Trophoblast cell (in vitro differentiated cells and primary cell): ENCODE measurements at regions not wholly inside any gene's neighbourhood (a gene's known extent, or its start where the extent isn't known, plus 50 kb on each side); places are given as distances from the start of the nearest gene placed in this dataset.

ENCODE experiments used
- DNase-seq, 2 donors: peaks; one replicate each; pipeline ENCODE4 v3.0.0-alpha.2; 2016
- H2AFZ ChIP-seq: 2 replicates; pipeline ENCODE4 v1.6.1; 2013; ENCODE audit warnings: low read length, moderate library complexity, mild to moderate bottlenecking; ENCODE audit not compliant: insufficient read depth, poor library complexity
- H2AK5ac ChIP-seq: 2 replicates; pipeline ENCODE4 v1.6.1; 2013; ENCODE audit warnings: mild to moderate bottlenecking, low read length
- H2BK120ac ChIP-seq: 2 replicates; pipeline ENCODE4 v1.6.1; 2013; ENCODE audit warnings: low read length, mild to moderate bottlenecking, moderate library complexity; ENCODE audit not compliant: insufficient read depth, poor library complexity
- H2BK12ac ChIP-seq: 2 replicates; pipeline ENCODE4 v1.6.1; 2013; ENCODE audit warnings: mild to moderate bottlenecking, low read length, moderate library complexity
- H2BK5ac ChIP-seq: 2 replicates; pipeline ENCODE4 v1.6.1; 2013; ENCODE audit warnings: low read length, low read depth, moderate library complexity, mild to moderate bottlenecking; ENCODE audit not compliant: poor library complexity
- H3K14ac ChIP-seq: 2 replicates; pipeline ENCODE4 v1.6.1; 2013; ENCODE audit warnings: mild to moderate bottlenecking, low read length
- H3K18ac ChIP-seq: 2 replicates; pipeline ENCODE4 v1.6.1; 2013; ENCODE audit warnings: mild to moderate bottlenecking, low read length
- H3K23ac ChIP-seq: 2 replicates; pipeline ENCODE4 v1.6.1; 2013; ENCODE audit warnings: low read length
- H3K27ac ChIP-seq: 2 replicates; pipeline ENCODE4 v1.5.1; 2013; ENCODE audit warnings: low read depth, mild to moderate bottlenecking, inconsistent platforms, low read length, moderate library complexity
- H3K27me3 ChIP-seq: 2 replicates; pipeline ENCODE4 v1.6.1; 2013; ENCODE audit warnings: inconsistent platforms, mild to moderate bottlenecking, low read length, moderate library complexity; ENCODE audit not compliant: insufficient read depth
- H3K36me3 ChIP-seq, 2 experiments: 1 replicate in 1 of 2; 2 replicates in 1 of 2; pipeline ENCODE4 v1.6.1; 2013; ENCODE audit warnings: low read length in 2 of 2, mild to moderate bottlenecking in 2 of 2, moderate library complexity in 1 of 2; ENCODE audit not compliant: insufficient read depth in 2 of 2, control insufficient read depth in 1 of 2
- H3K4ac ChIP-seq: 2 replicates; pipeline ENCODE4 v1.6.1; 2013; ENCODE audit warnings: low read depth, mild to moderate bottlenecking, low read length, moderate library complexity
- H3K4me1 ChIP-seq, 2 experiments: 1 replicate in 1 of 2; 2 replicates in 1 of 2; pipeline ENCODE4 v1.6.1; 2013; ENCODE audit warnings: low read length in 2 of 2, mild to moderate bottlenecking in 2 of 2, moderate library complexity in 1 of 2; ENCODE audit not compliant: insufficient read depth in 2 of 2, control insufficient read depth in 1 of 2
- H3K4me2 ChIP-seq: 2 replicates; pipeline ENCODE4 v1.6.1; 2013; ENCODE audit warnings: inconsistent platforms, mild to moderate bottlenecking, low read length, moderate library complexity
- H3K4me3 ChIP-seq: 2 replicates; pipeline ENCODE4 v1.5.1; 2013; ENCODE audit warnings: mild to moderate bottlenecking, low read depth, low read length, inconsistent platforms
- H3K79me1 ChIP-seq: one replicate; pipeline ENCODE4 v1.6.1; 2013; ENCODE audit warnings: low read length
- H3K79me2 ChIP-seq: 2 replicates; pipeline ENCODE4 v1.6.1; 2013; ENCODE audit warnings: low read length, mild to moderate bottlenecking; ENCODE audit not compliant: control insufficient read depth, insufficient read depth, poor library complexity
- H3K9ac ChIP-seq: 2 replicates; pipeline ENCODE4 v1.6.1; 2013; ENCODE audit warnings: mild to moderate bottlenecking, low read length
- H3K9me3 ChIP-seq: 2 replicates; pipeline ENCODE4 v1.6.1; 2013; ENCODE audit warnings: low read depth, mild to moderate bottlenecking, control low read depth, inconsistent platforms, low read length; ENCODE audit not compliant: insufficient read depth
- H4K12ac ChIP-seq: 2 replicates; pipeline ENCODE4 v1.6.1; 2013; ENCODE audit warnings: low read depth, mild to moderate bottlenecking, low read length, moderate library complexity
- H4K8ac ChIP-seq: 2 replicates; pipeline ENCODE4 v1.6.1; 2013; ENCODE audit warnings: low read depth, mild to moderate bottlenecking, low read length, moderate library complexity
- H4K91ac ChIP-seq: one replicate; pipeline ENCODE4 v1.6.1; 2013; ENCODE audit warnings: low read depth, mild to moderate bottlenecking, low read length, moderate library complexity
- WGBS: extraction: QIAGEN DNeasy Blood & Tissue Kit; methylation state at CpG from one replicate; pipeline ENCODE4 v1.1.7; 2013; ENCODE audit warnings: missing lambda C conversion rate; ENCODE audit not compliant: insufficient read length, insufficient coverage; ENCODE audit errors: extremely low coverage; 5-methylcytosine and 5-hydroxymethylcytosine counted together

GRCh38 chr7:42618651-42619360 lies 293.1 kb downstream of the C7orf25 start:
- Histone ChIP-seq H3K4me1 (no peaks in the 10 kb centered on the region), H3K79me1 (no peaks in the 10 kb centered on the region), H2BK120ac (no peak overlapping the region), H3K4me3 (no peak overlapping the region), H2BK5ac (no peak overlapping the region), H3K36me3 (no peaks in the 10 kb centered on the region), H3K27ac (no peak overlapping the region), H2AK5ac (no peak overlapping the region), H3K23ac (no peak overlapping the region), H4K12ac (no peak overlapping the region), H3K79me2 (no peaks in the 10 kb centered on the region), H4K91ac (no peak overlapping the region), H3K9ac (no peak overlapping the region), H3K18ac (no peak overlapping the region), H4K8ac (no peak overlapping the region), H3K9me3 (peaks cover 2% of the 10 kb centered on the region), H3K14ac (no peak overlapping the region), H3K27me3 (no peaks in the 10 kb centered on the region), H3K4ac (no peak overlapping the region), H2BK12ac (no peak overlapping the region), H3K4me2 (no peak overlapping the region), H2AFZ (no peak overlapping the region)
- WGBS, result no CpG with 5 or more reads among the region's 7 CpGs
- DNase-seq, result peak; percentile 14 to 70

GRCh38 chr7:42617806-42618457 lies 293.9 kb downstream of the C7orf25 start:
- H2BK5ac ChIP-seq, result no peak overlapping the region
- H3K9ac ChIP-seq, result no peak overlapping the region
- WGBS, result no CpG with 5 or more reads among the region's 8 CpGs
- H3K18ac ChIP-seq, result no peak overlapping the region
- H3K14ac ChIP-seq, result no peak overlapping the region
- H3K4ac ChIP-seq, result no peak overlapping the region
- H3K4me1 ChIP-seq, result no peaks in the 10 kb centered on the region
- no peak overlapping the region for H4K12ac ChIP-seq
- no peaks in the 10 kb centered on the region for H3K27me3 ChIP-seq
- H4K91ac ChIP-seq, result no peak overlapping the region
- H2AFZ ChIP-seq, result no peak overlapping the region
- no peaks in the 10 kb centered on the region for H3K79me2 ChIP-seq
- no peak overlapping the region for H4K8ac ChIP-seq
- H3K4me2 ChIP-seq, result no peak overlapping the region
- no peak overlapping the region for H2BK12ac ChIP-seq
- H3K79me1 ChIP-seq, result no peaks in the 10 kb centered on the region
- H3K27ac ChIP-seq, result no peak overlapping the region
- DNase-seq, result no peak
- peaks cover 2% of the 10 kb centered on the region for H3K9me3 ChIP-seq
- H3K4me3 ChIP-seq, result no peak overlapping the region
- no peak overlapping the region for H2BK120ac ChIP-seq
- no peak overlapping the region for H3K23ac ChIP-seq
- no peaks in the 10 kb centered on the region for H3K36me3 ChIP-seq
- H2AK5ac ChIP-seq, result no peak overlapping the region

GRCh38 chr7:42617071-42617765 lies 294.7 kb downstream of the C7orf25 start:
- Histone ChIP-seq H4K8ac (no peak overlapping the region), H4K12ac (peak overlapping the region; percentile 40), H2AK5ac (no peak overlapping the region), H3K9ac (no peak overlapping the region), H3K4me3 (no peak overlapping the region), H2BK5ac (no peak overlapping the region), H3K18ac (no peak overlapping the region), H3K4me2 (no peak overlapping the region), H3K23ac (no peak overlapping the region), H3K36me3 (no peaks in the 10 kb centered on the region), H2AFZ (no peak overlapping the region), H3K4me1 (no peaks in the 10 kb centered on the region), H3K27ac (no peak overlapping the region), H4K91ac (no peak overlapping the region), H3K27me3 (no peaks in the 10 kb centered on the region), H2BK120ac (no peak overlapping the region), H3K79me2 (no peaks in the 10 kb centered on the region), H2BK12ac (no peak overlapping the region), H3K4ac (no peak overlapping the region), H3K79me1 (no peaks in the 10 kb centered on the region), H3K9me3 (peaks cover 2% of the 10 kb centered on the region), H3K14ac (no peak overlapping the region)
- no peak for DNase-seq
- no CpG with 5 or more reads among the region's 6 CpGs for WGBS

GRCh38 chr7:42614636-42615035 lies 297.2 kb downstream of the C7orf25 start:
- Histone ChIP-seq H4K8ac (no peak overlapping the region), H3K36me3 (no peaks in the 10 kb centered on the region), H2AFZ (no peak overlapping the region), H3K18ac (no peak overlapping the region), H4K12ac (no peak overlapping the region), H2AK5ac (no peak overlapping the region), H3K9me3 (peaks cover 2% of the 10 kb centered on the region), H3K4ac (no peak overlapping the region), H2BK12ac (no peak overlapping the region), H3K79me1 (no peaks in the 10 kb centered on the region), H2BK120ac (no peak overlapping the region), H3K4me2 (no peak overlapping the region), H3K27me3 (no peaks in the 10 kb centered on the region), H2BK5ac (no peak overlapping the region), H3K79me2 (no peaks in the 10 kb centered on the region), H3K4me1 (peaks cover 0 to 2% of the 10 kb centered on the region in 2 experiments), H4K91ac (no peak overlapping the region), H3K9ac (no peak overlapping the region), H3K4me3 (no peak overlapping the region), H3K27ac (no peak overlapping the region), H3K14ac (no peak overlapping the region), H3K23ac (no peak overlapping the region)
- WGBS, result no CpG with 5 or more reads among the region's 4 CpGs
- DNase-seq, result no peak
